HG02870 (cell line): ENCODE measurements at regions not wholly inside any gene's neighbourhood (a gene's known extent, or its start where the extent isn't known, plus 50 kb on each side); places are given as distances from the start of the nearest gene placed in this dataset.

ENCODE experiments used
- ATAC-seq: cut with Tn5 transposase; IDR thresholded peaks from one replicate; pipeline ENCODE4 v1.9.1; 2021; ENCODE audit warnings: mild to moderate bottlenecking, moderate library complexity; ENCODE audit not compliant: unreplicated experiment

DNA sequence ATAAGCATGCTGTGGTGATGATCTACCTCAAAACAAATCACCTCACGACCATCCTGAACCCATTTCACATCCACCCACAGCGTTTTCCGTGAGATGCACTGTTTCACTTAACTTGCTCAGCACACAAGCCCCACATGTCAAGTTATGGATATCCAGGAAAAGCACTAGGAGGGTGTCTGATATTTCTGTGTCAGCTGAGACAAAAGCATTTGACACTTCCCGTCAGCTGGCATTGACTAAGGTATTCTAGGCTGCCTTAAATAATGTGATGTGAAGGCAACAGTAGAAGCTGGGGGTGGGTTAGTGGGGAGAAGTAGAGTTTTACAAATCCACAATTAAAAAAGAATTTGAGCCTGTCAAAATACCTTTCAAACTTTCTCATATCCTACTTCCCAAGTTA, 68.7 kb upstream of the MDFIC start:
- ATAC-seq: no peak

DNA sequence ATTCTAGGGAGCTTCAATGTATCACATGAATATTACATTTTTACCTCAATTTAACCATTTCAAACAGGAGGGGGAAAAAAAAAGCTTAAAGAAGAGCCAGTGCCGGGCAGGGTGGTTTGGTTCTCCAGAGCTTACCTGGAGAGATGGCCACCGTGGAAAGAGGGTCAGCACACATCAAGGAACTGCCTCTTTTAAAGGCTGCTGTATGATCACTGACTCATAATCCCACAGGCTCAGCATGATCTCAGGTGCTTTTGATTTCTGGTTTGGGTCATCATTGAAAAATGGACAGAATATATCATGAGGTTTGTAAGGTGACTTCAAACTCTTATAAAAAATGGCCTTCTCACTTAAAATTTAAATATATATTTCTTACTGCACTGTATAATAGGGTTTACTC, 67.5 kb upstream of the MDFIC start:
- no peak for ATAC-seq

DNA sequence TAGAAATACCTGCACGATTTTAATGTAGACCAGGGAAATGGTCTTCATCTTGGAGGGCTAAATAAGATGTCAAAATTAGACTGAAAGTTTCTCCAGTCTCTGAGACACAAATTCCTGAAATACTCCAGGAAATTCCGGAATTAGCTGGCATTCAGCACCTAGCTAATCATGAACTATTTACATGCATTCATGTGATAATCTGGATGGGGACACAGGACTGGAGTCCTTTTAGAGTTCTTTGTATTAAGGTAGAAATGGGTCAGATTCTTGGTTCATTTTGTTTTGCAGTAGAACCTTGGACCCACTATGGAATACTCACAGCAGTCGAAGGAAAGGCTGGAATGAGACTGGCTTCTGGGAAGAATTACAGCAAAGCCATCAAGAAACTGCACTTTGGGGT, 65.3 kb upstream of the MDFIC start:
- ATAC-seq: no peak

DNA sequence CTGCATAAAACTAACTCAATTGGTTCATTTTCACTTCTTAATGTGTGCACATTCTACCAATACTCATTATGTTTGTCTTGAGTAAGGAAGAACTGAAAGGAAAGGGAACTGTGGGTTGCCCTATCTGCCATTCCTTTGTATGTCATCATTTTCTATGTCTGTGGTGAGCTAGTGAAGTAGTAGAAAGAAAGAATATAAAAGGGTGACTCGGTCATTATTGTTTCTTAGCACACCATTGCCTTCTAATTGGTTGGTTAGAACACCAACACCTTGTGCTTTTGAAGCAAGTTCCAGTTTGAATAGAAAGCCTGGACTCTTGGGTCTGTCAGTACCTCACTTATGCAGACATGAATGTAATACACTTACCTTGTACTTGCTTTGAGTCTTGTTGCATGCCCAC, 64.3 kb upstream of the MDFIC start:
- ATAC-seq: no peak

DNA sequence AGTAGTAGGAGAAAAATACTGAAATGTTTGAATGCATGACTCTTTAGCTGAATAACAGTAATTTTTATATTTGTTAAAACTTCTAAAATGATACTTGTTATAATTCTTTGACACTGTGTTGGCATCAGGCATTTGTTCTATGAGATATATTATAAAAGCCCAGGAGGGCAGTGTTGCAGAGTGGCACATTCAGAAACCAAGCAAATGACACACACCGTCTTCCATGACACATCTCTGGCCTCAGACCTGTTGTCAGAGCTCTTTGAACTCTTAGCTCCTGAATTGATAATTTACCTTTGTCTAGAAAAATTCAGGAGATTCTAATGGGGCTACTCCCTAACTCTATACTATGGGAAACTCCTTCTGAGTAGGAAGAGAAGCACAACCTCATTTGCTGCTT, 62.4 kb upstream of the MDFIC start:
- no peak for ATAC-seq

DNA sequence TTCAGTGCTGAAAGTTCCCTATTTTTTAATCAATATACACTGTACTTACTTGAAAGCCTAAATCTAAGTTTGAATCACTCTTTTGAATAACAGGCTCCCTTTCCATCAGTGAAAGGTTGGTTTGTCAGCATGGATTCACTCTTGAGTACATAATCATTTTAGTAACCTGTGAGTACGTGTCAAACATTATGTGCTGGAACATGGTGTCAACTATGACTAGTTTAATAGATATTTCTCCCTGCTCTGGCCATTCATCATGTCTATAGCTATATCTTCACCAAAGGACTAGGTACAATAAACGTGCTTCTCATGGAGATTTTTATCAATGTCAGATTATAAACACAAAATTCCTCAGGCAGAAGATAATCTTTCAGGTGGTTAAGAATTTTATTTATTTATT, 61.7 kb upstream of the MDFIC start:
- ATAC-seq: no peak

DNA sequence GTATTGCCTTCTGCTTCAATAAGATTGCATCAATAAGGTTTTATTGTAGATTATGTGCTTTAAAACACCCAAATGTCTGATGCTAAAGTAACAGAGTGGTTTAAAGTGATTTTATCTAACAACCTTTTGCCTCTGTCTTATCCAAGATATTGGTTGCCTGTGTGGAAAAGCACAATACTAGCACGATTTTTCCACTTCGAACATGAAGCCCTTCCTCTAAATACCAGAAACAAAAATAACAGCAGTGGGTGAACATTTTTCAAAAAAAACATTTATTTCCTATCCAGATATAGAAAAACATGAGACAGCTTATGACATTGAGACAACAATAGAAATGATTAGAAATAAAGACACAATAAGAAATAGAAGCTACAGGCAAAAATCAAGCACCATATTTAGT, 59.5 kb upstream of the MDFIC start:
- no peak for ATAC-seq

DNA sequence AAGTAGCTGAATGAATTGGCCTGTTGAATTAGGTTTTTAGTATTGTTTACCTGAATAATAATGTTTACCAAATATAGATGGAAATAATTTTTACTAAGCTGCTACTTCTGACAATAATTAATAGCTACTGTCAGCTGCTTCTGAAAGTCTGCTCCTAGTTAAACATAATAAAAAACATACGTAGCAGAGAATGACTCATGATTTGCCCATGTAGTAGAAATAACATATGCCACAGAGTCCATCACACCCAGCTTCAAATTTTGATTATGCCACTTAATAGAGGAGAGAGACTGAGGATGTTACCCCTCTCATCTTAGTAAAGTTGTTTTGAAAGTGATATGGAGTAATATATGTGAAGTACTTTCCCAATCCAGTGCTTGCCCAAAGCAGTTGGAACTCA, 57.6 kb upstream of the MDFIC start:
- ATAC-seq: no peak

DNA sequence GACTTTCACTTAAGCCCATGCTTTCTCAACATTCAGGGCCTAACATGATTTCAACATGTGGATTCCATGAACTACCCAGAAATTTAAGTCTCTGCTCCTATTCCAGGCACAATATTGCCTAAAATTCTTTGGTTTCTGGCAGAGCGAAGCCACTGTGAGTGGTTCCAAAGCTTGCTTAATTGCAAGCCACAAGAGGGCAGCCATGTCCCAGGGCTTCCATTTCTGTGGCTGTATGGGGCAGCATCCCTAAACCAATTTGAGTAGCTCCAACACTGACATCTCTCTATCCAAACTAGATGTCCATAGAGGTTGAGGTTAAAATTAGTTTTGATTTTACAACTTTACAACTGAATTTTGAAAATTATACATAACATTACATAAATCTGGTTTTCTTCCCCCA, 56.3 kb upstream of the MDFIC start:
- peak; percentile 90 for ATAC-seq
